ENCODE measurements at regions not wholly inside any gene's neighbourhood (a gene's known extent, or its start where the extent isn't known, plus 50 kb on each side); places are given as distances from the start of the nearest gene placed in this dataset.

- Histone ChIP-seq H3K4me1 (ENCODE audit: insufficient read depth, low read length, poor library complexity, severe bottlenecking) (no peaks in the 10 kb centered on the region), H2AFZ (ENCODE audit: low read length) (no peak overlapping the region), H3K9ac (ENCODE audit: low read depth, low read length, poor library complexity, severe bottlenecking) (no peak overlapping the region), H3K36me3 (ENCODE audit: insufficient read depth, low read length) (no peaks in the 10 kb centered on the region), H4K20me1 (ENCODE audit: insufficient read depth, low read length, poor library complexity, severe bottlenecking) (no peaks in the 10 kb centered on the region), H3K4me2 (ENCODE audit: low read depth, low read length, poor library complexity, severe bottlenecking) (no peak overlapping the region), H3K79me2 (ENCODE audit: insufficient read depth, low read length) (no peaks in the 10 kb centered on the region), H3K9me2 (replicated peaks; ENCODE audit: low read depth, low read length) (no peaks in the 10 kb centered on the region), H3K4me3 (ENCODE audit: low read length, poor library complexity, severe bottlenecking) (no peak overlapping the region), H3K27me3 (ENCODE audit: insufficient read depth, low read length, poor library complexity, severe bottlenecking) (no peaks in the 10 kb centered on the region), H3K9me3 (ENCODE audit: insufficient read depth, low read depth, low read length) (no peaks in the 10 kb centered on the region), H3F3A (ENCODE audit: low read depth) (no peaks in the 10 kb centered on the region)
- TF ChIP-seq EZH2phosphoT487 (IDR thresholded peaks at IDR 0.05; ENCODE audit: borderline replicate concordance) (no peak), CTCF (conservative IDR thresholded peaks at IDR 0.05; ENCODE audit: low read length) (no peak)
These were observed 969.5 kb upstream of the NDST4 start for GRCh38 chr4:116082808-116083366.

GRCh38 chr4:116073051-116073450 lies 959.6 kb upstream of the NDST4 start:
- H3K79me2 ChIP-seq (ENCODE audit: insufficient read depth, low read length) = no peaks in the 10 kb centered on the region
- H3K9me2 ChIP-seq (replicated peaks; ENCODE audit: low read depth, low read length) = no peaks in the 10 kb centered on the region; the same call in 1 of the 2 replicates
- H3K9me3 ChIP-seq (ENCODE audit: insufficient read depth, low read depth, low read length) = no peaks in the 10 kb centered on the region
- no peaks in the 10 kb centered on the region for H3F3A ChIP-seq (ENCODE audit: low read depth)
- no peak overlapping the region for H3K4me3 ChIP-seq (ENCODE audit: low read length, poor library complexity, severe bottlenecking)
- H2AFZ ChIP-seq (ENCODE audit: low read length) = no peak overlapping the region
- H3K4me1 ChIP-seq (ENCODE audit: insufficient read depth, low read length, poor library complexity, severe bottlenecking) = no peaks in the 10 kb centered on the region
- TF ChIP-seq EZH2phosphoT487 (IDR thresholded peaks at IDR 0.05; ENCODE audit: borderline replicate concordance) (no peak), CTCF (conservative IDR thresholded peaks at IDR 0.05; ENCODE audit: low read length) (no peak)
- no peaks in the 10 kb centered on the region for H3K27me3 ChIP-seq (ENCODE audit: insufficient read depth, low read length, poor library complexity, severe bottlenecking)
- no peak overlapping the region for H3K4me2 ChIP-seq (ENCODE audit: low read depth, low read length, poor library complexity, severe bottlenecking)
- no peak overlapping the region for H3K9ac ChIP-seq (ENCODE audit: low read depth, low read length, poor library complexity, severe bottlenecking)
- no peaks in the 10 kb centered on the region for H3K36me3 ChIP-seq (ENCODE audit: insufficient read depth, low read length)
- no peaks in the 10 kb centered on the region for H4K20me1 ChIP-seq (ENCODE audit: insufficient read depth, low read length, poor library complexity, severe bottlenecking)

DNA sequence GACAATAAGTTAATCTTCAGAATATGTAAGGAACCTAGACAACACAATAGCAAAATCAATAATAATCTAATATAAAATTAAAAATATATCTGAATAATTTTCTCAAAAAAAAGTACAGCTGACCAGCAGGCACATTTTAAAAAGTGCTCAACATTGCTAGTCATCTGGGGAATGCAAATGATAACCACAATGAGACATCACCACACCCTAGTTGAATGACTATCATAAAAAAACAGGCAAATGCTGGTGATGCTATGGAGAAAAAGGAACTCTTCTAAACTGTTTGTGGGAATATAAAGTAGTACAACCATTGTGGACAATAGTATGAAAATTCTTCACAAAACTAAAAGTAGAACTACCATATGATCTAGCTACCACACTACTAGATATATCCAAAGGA lies 956.9 kb upstream of the NDST4 start:
- H3K36me3 ChIP-seq (ENCODE audit: insufficient read depth, low read length) = no peaks in the 10 kb centered on the region
- no peak overlapping the region for H2AFZ ChIP-seq (ENCODE audit: low read length)
- no peak overlapping the region for H3K4me3 ChIP-seq (ENCODE audit: low read length, poor library complexity, severe bottlenecking)
- H3K27me3 ChIP-seq (ENCODE audit: insufficient read depth, low read length, poor library complexity, severe bottlenecking) = no peaks in the 10 kb centered on the region
- TF ChIP-seq CTCF (conservative IDR thresholded peaks at IDR 0.05; ENCODE audit: low read length) (no peak), EZH2phosphoT487 (IDR thresholded peaks at IDR 0.05; ENCODE audit: borderline replicate concordance) (no peak)
- H3K4me1 ChIP-seq (ENCODE audit: insufficient read depth, low read length, poor library complexity, severe bottlenecking) = no peaks in the 10 kb centered on the region
- no peaks in the 10 kb centered on the region for H4K20me1 ChIP-seq (ENCODE audit: insufficient read depth, low read length, poor library complexity, severe bottlenecking)
- H3K9me2 ChIP-seq (replicated peaks; ENCODE audit: low read depth, low read length) = no peaks in the 10 kb centered on the region; the same call in 1 of the 2 replicates
- H3K4me2 ChIP-seq (ENCODE audit: low read depth, low read length, poor library complexity, severe bottlenecking) = no peak overlapping the region
- H3K79me2 ChIP-seq (ENCODE audit: insufficient read depth, low read length) = no peaks in the 10 kb centered on the region
- no peaks in the 10 kb centered on the region for H3K9me3 ChIP-seq (ENCODE audit: insufficient read depth, low read depth, low read length)
- H3K9ac ChIP-seq (ENCODE audit: low read depth, low read length, poor library complexity, severe bottlenecking) = no peak overlapping the region
- H3F3A ChIP-seq (ENCODE audit: low read depth) = no peaks in the 10 kb centered on the region
